ENCODE measurements at regions not wholly inside any gene's neighbourhood (a gene's known extent, or its start where the extent isn't known, plus 50 kb on each side); places are given as distances from the start of the nearest gene placed in this dataset.

- intact Hi-C loops (cut with micrococcal nuclease; ENCODE audit: unreplicated experiment) (no loop called here), in situ Hi-C loops (cut with HindIII; ENCODE audit: extremely low pct_ligation_motif_present, low pct_unique_long_range_greater_than_20kb) (no loop called here)
- FAIRE-seq (no peak), DNase-seq (ENCODE audit: low spot score) (no peak), ATAC-seq (no peak)
- no peak overlapping the region for H3K4me2 ChIP-seq (ENCODE audit: low read depth, low read length)
- no peaks in the 10 kb centered on the region for H3K9me3 ChIP-seq (ENCODE audit: low read length)
- no peak overlapping the region for H3K9ac ChIP-seq (ENCODE audit: insufficient read depth, low read depth, low read length)
- H2AFZ ChIP-seq (ENCODE audit: low read length) = no peak overlapping the region
- no peak overlapping the region for H3K4me3 ChIP-seq (replicated peaks in 1 of 3; ENCODE audit: insufficient read depth in 1 of 3, low read depth in 2 of 3, low read length in 3 of 3)
- H3K36me3 ChIP-seq (replicated peaks in 1 of 2; ENCODE audit: control insufficient read depth in 1 of 2, insufficient read depth in 2 of 2, low read length in 2 of 2) = no peaks in the 10 kb centered on the region
- H3K27me3 ChIP-seq (ENCODE audit: control insufficient read depth in 1 of 2, insufficient read depth in 2 of 2, low read length in 2 of 2) = no peaks in the 10 kb centered on the region
- WGBS (ENCODE audit: low lambda C conversion rate) = 5% methylated on average over 1 of the region's 1 CpG
- H4K20me1 ChIP-seq (ENCODE audit: insufficient read depth, low read length) = no peaks in the 10 kb centered on the region
- no peak overlapping the region for H3K27ac ChIP-seq (ENCODE audit: extremely low read length, insufficient read depth, low read length)
- ChIA-PET CTCF (ENCODE audit: low intra/inter-chr PET ratio, low total read pairs) (no interaction called here), POLR2A (no interaction called here)
- no TSS peak for BruUV-seq (replicated peaks)
- H3K4me1 ChIP-seq (ENCODE audit: insufficient read depth, low read length) = no peaks in the 10 kb centered on the region
- no peaks in the 10 kb centered on the region for H3K79me2 ChIP-seq (ENCODE audit: insufficient read depth, low read length)
- TF ChIP-seq MYC (CRISPR knock-in tag; IDR thresholded peaks at IDR 0.05; ENCODE audit: borderline replicate concordance) (no peak), SNAPC5 (CRISPR knock-in tag; IDR thresholded peaks at IDR 0.05; ENCODE audit: borderline replicate concordance) (no peak), RXRA (CRISPR knock-in tag; IDR thresholded peaks at IDR 0.05) (no peak), TAF1 (CRISPR knock-in tag; IDR thresholded peaks at IDR 0.05) (no peak), ZNF335 (CRISPR knock-in tag; IDR thresholded peaks at IDR 0.05) (no peak), POLR2AphosphoS5 (IDR thresholded peaks at IDR 0.05; ENCODE audit: low read depth, low read length) (no peak), ZNF580 (CRISPR knock-in tag; IDR thresholded peaks at IDR 0.05; ENCODE audit: borderline replicate concordance, low read depth) (no peak), ZNF414 (CRISPR knock-in tag; IDR thresholded peaks at IDR 0.05) (no peak), AGO1 (IDR thresholded peaks at IDR 0.05; ENCODE audit: low read depth, low read length, poor library complexity, severe bottlenecking) (no peak), ZBED4 (CRISPR knock-in tag; IDR thresholded peaks at IDR 0.05; ENCODE audit: borderline replicate concordance) (no peak), ZNF382 (CRISPR knock-in tag; IDR thresholded peaks at IDR 0.05; ENCODE audit: borderline replicate concordance) (no peak), ZNF441 (CRISPR knock-in tag; IDR thresholded peaks at IDR 0.05; ENCODE audit: borderline replicate concordance) (no peak), ZNF563 (CRISPR knock-in tag; IDR thresholded peaks at IDR 0.05) (no peak), NFRKB (IDR thresholded peaks at IDR 0.05) (no peak), MYNN (CRISPR knock-in tag; IDR thresholded peaks at IDR 0.05; ENCODE audit: low read depth) (no peak)
Measured at GRCh38 chr3:77935418-77935817, 895.5 kb downstream of the ROBO2 start.
